ENCODE measurements at regions not wholly inside any gene's neighbourhood (a gene's known extent, or its start where the extent isn't known, plus 50 kb on each side); places are given as distances from the start of the nearest gene placed in this dataset.

- peak; percentile 76; the same call in 1 of the 2 replicates for TF ChIP-seq KLF17 (tag by site-specific recombination; IDR thresholded peaks at IDR 0.05)
- TF ChIP-seq ZNF18 (tag by site-specific recombination; IDR thresholded peaks at IDR 0.05) = peak; percentile 55; the same call in 1 of the 2 replicates
- 0 out of 2 replicates have a peak, but pooled peaks have one; percentile 37 for TF ChIP-seq ZNF148 (tag by site-specific recombination; IDR thresholded peaks at IDR 0.05; ENCODE audit: borderline replicate concordance)
- peak; percentile 76 for TF ChIP-seq ZNF558 (tag by site-specific recombination; IDR thresholded peaks at IDR 0.05)
- TF ChIP-seq ZBTB49 (tag by site-specific recombination; IDR thresholded peaks at IDR 0.05; ENCODE audit: low read depth) = peak; percentile 51; the same call in 1 of the 2 replicates
- TF ChIP-seq SP3 (tag by site-specific recombination; IDR thresholded peaks at IDR 0.05) = peak; percentile 63
- peak; percentile 31; the same call in 1 of the 2 replicates for TF ChIP-seq OVOL3 (tag by site-specific recombination; IDR thresholded peaks at IDR 0.05)
- TF ChIP-seq ZNF138 (tag by site-specific recombination; IDR thresholded peaks at IDR 0.05; ENCODE audit: borderline replicate concordance) = no peak
- TF ChIP-seq ATF2 (tag by site-specific recombination; IDR thresholded peaks at IDR 0.05; ENCODE audit: low read depth) = peak; percentile 96
- TF ChIP-seq ZXDB (tag by site-specific recombination; IDR thresholded peaks at IDR 0.05) = peak; percentile 92
- no peak for TF ChIP-seq ZNF19 (tag by site-specific recombination; IDR thresholded peaks at IDR 0.05; ENCODE audit: low read depth)
- TF ChIP-seq ZSCAN18 (tag by site-specific recombination; IDR thresholded peaks at IDR 0.05) = no peak
- no peak for TF ChIP-seq SALL2 (tag by site-specific recombination; IDR thresholded peaks at IDR 0.05; ENCODE audit: borderline replicate concordance)
- no peak for TF ChIP-seq PRDM10 (tag by site-specific recombination; IDR thresholded peaks at IDR 0.05)
- no peak for TF ChIP-seq ZFP41 (tag by site-specific recombination; IDR thresholded peaks at IDR 0.05; ENCODE audit: borderline replicate concordance)
- no peak for TF ChIP-seq ZNF449 (tag by site-specific recombination; IDR thresholded peaks at IDR 0.05)
- no peak for TF ChIP-seq ZNF112 (tag by site-specific recombination; IDR thresholded peaks at IDR 0.05)
- no peak for TF ChIP-seq SETDB1 (IDR thresholded peaks at IDR 0.05; ENCODE audit: insufficient read length, low read length)
- no peak for TF ChIP-seq ZNF221 (tag by site-specific recombination; IDR thresholded peaks at IDR 0.05; ENCODE audit: borderline replicate concordance)
- TF ChIP-seq ZNF37A (tag by site-specific recombination; IDR thresholded peaks at IDR 0.05) = no peak
- peak; percentile 92 for TF ChIP-seq ZNF488 (tag by site-specific recombination; IDR thresholded peaks at IDR 0.05)
Observed at GRCh38 chr4:185914583-185915199, 102.7 kb upstream of the SORBS2 start (continued).
